ENCODE measurements at regions not wholly inside any gene's neighbourhood (a gene's known extent, or its start where the extent isn't known, plus 50 kb on each side); places are given as distances from the start of the nearest gene placed in this dataset.

DNA sequence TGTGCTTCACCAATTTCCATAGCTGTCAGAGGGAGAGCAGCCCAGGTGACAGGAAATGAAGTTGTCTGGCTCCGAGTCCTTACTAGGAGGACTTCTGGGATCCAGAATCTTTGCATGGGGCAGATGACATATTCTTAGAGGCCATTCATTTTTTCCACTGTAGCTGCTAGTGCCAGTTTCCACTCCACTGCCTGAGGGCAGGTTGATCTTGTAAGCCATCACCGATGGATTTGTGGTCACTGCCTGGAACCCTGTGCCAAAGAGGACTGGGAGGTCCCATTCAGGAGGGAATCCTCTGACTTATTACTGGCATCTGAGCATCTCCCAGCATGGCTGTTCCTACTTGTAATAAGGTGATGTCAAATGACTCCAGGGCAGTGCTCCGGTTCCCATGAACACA lies 144.1 kb upstream of the KCNJ18 start:
- no peak for TF ChIP-seq RBAK (tag by site-specific recombination; IDR thresholded peaks at IDR 0.05)
- TF ChIP-seq, protein P1, sequence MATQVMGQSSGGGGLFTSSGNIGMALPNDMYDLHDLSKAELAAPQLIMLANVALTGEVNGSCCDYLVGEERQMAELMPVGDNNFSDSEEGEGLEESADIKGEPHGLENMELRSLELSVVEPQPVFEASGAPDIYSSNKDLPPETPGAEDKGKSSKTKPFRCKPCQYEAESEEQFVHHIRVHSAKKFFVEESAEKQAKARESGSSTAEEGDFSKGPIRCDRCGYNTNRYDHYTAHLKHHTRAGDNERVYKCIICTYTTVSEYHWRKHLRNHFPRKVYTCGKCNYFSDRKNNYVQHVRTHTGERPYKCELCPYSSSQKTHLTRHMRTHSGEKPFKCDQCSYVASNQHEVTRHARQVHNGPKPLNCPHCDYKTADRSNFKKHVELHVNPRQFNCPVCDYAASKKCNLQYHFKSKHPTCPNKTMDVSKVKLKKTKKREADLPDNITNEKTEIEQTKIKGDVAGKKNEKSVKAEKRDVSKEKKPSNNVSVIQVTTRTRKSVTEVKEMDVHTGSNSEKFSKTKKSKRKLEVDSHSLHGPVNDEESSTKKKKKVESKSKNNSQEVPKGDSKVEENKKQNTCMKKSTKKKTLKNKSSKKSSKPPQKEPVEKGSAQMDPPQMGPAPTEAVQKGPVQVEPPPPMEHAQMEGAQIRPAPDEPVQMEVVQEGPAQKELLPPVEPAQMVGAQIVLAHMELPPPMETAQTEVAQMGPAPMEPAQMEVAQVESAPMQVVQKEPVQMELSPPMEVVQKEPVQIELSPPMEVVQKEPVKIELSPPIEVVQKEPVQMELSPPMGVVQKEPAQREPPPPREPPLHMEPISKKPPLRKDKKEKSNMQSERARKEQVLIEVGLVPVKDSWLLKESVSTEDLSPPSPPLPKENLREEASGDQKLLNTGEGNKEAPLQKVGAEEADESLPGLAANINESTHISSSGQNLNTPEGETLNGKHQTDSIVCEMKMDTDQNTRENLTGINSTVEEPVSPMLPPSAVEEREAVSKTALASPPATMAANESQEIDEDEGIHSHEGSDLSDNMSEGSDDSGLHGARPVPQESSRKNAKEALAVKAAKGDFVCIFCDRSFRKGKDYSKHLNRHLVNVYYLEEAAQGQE (tag by site-specific recombination; IDR thresholded peaks at IDR 0.05), result no peak
- TF ChIP-seq ZNF404 (tag by site-specific recombination; IDR thresholded peaks at IDR 0.05), result no peak
- TF ChIP-seq, protein P2, sequence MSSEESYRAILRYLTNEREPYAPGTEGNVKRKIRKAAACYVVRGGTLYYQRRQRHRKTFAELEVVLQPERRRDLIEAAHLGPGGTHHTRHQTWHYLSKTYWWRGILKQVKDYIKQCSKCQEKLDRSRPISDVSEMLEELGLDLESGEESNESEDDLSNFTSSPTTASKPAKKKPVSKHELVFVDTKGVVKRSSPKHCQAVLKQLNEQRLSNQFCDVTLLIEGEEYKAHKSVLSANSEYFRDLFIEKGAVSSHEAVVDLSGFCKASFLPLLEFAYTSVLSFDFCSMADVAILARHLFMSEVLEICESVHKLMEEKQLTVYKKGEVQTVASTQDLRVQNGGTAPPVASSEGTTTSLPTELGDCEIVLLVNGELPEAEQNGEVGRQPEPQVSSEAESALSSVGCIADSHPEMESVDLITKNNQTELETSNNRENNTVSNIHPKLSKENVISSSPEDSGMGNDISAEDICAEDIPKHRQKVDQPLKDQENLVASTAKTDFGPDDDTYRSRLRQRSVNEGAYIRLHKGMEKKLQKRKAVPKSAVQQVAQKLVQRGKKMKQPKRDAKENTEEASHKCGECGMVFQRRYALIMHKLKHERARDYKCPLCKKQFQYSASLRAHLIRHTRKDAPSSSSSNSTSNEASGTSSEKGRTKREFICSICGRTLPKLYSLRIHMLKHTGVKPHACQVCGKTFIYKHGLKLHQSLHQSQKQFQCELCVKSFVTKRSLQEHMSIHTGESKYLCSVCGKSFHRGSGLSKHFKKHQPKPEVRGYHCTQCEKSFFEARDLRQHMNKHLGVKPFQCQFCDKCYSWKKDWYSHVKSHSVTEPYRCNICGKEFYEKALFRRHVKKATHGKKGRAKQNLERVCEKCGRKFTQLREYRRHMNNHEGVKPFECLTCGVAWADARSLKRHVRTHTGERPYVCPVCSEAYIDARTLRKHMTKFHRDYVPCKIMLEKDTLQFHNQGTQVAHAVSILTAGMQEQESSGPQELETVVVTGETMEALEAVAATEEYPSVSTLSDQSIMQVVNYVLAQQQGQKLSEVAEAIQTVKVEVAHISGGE (tag by site-specific recombination; conservative IDR thresholded peaks at IDR 0.05; ENCODE audit: low read depth), result no peak
- TF ChIP-seq, protein P3, sequence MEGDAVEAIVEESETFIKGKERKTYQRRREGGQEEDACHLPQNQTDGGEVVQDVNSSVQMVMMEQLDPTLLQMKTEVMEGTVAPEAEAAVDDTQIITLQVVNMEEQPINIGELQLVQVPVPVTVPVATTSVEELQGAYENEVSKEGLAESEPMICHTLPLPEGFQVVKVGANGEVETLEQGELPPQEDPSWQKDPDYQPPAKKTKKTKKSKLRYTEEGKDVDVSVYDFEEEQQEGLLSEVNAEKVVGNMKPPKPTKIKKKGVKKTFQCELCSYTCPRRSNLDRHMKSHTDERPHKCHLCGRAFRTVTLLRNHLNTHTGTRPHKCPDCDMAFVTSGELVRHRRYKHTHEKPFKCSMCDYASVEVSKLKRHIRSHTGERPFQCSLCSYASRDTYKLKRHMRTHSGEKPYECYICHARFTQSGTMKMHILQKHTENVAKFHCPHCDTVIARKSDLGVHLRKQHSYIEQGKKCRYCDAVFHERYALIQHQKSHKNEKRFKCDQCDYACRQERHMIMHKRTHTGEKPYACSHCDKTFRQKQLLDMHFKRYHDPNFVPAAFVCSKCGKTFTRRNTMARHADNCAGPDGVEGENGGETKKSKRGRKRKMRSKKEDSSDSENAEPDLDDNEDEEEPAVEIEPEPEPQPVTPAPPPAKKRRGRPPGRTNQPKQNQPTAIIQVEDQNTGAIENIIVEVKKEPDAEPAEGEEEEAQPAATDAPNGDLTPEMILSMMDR (tag by site-specific recombination; IDR thresholded peaks at IDR 0.05), result no peak
- TF ChIP-seq GLIS1 (tag by site-specific recombination; IDR thresholded peaks at IDR 0.05), result peak; percentile 93
- TF ChIP-seq, protein P4, sequence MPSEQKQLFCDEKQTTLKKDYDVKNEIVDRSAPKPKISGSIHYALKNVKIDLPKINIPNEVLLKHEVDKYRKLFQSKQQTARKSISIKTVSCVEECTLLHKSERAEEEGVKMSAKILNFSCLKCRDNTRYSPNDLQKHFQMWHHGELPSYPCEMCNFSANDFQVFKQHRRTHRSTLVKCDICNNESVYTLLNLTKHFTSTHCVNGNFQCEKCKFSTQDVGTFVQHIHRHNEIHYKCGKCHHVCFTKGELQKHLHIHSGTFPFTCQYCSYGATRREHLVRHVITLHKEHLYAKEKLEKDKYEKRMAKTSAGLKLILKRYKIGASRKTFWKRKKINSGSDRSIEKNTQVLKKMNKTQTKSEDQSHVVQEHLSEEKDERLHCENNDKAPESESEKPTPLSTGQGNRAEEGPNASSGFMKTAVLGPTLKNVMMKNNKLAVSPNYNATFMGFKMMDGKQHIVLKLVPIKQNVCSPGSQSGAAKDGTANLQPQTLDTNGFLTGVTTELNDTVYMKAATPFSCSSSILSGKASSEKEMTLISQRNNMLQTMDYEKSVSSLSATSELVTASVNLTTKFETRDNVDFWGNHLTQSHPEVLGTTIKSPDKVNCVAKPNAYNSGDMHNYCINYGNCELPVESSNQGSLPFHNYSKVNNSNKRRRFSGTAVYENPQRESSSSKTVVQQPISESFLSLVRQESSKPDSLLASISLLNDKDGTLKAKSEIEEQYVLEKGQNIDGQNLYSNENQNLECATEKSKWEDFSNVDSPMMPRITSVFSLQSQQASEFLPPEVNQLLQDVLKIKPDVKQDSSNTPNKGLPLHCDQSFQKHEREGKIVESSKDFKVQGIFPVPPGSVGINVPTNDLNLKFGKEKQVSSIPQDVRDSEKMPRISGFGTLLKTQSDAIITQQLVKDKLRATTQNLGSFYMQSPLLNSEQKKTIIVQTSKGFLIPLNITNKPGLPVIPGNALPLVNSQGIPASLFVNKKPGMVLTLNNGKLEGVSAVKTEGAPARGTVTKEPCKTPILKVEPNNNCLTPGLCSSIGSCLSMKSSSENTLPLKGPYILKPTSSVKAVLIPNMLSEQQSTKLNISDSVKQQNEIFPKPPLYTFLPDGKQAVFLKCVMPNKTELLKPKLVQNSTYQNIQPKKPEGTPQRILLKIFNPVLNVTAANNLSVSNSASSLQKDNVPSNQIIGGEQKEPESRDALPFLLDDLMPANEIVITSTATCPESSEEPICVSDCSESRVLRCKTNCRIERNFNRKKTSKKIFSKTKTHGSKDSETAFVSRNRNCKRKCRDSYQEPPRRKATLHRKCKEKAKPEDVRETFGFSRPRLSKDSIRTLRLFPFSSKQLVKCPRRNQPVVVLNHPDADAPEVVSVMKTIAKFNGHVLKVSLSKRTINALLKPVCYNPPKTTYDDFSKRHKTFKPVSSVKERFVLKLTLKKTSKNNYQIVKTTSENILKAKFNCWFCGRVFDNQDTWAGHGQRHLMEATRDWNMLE (tag by site-specific recombination; conservative IDR thresholded peaks at IDR 0.05; ENCODE audit: low read depth), result no peak
- TF ChIP-seq ZNF473 (tag by site-specific recombination; IDR thresholded peaks at IDR 0.05), result no peak
- TF ChIP-seq, protein P5, sequence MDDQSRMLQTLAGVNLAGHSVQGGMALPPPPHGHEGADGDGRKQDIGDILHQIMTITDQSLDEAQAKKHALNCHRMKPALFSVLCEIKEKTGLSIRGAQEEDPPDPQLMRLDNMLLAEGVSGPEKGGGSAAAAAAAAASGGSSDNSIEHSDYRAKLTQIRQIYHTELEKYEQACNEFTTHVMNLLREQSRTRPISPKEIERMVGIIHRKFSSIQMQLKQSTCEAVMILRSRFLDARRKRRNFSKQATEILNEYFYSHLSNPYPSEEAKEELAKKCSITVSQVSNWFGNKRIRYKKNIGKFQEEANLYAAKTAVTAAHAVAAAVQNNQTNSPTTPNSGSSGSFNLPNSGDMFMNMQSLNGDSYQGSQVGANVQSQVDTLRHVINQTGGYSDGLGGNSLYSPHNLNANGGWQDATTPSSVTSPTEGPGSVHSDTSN (CRISPR knock-in tag; IDR thresholded peaks at IDR 0.05), result no peak
- TF ChIP-seq ZNF768 (tag by site-specific recombination; IDR thresholded peaks at IDR 0.05), result no peak
- TF ChIP-seq, protein P6, sequence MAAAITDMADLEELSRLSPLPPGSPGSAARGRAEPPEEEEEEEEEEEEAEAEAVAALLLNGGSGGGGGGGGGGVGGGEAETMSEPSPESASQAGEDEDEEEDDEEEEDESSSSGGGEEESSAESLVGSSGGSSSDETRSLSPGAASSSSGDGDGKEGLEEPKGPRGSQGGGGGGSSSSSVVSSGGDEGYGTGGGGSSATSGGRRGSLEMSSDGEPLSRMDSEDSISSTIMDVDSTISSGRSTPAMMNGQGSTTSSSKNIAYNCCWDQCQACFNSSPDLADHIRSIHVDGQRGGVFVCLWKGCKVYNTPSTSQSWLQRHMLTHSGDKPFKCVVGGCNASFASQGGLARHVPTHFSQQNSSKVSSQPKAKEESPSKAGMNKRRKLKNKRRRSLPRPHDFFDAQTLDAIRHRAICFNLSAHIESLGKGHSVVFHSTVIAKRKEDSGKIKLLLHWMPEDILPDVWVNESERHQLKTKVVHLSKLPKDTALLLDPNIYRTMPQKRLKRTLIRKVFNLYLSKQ (tag by site-specific recombination; IDR thresholded peaks at IDR 0.05; ENCODE audit: borderline replicate concordance), result no peak
- TF ChIP-seq, protein P7, sequence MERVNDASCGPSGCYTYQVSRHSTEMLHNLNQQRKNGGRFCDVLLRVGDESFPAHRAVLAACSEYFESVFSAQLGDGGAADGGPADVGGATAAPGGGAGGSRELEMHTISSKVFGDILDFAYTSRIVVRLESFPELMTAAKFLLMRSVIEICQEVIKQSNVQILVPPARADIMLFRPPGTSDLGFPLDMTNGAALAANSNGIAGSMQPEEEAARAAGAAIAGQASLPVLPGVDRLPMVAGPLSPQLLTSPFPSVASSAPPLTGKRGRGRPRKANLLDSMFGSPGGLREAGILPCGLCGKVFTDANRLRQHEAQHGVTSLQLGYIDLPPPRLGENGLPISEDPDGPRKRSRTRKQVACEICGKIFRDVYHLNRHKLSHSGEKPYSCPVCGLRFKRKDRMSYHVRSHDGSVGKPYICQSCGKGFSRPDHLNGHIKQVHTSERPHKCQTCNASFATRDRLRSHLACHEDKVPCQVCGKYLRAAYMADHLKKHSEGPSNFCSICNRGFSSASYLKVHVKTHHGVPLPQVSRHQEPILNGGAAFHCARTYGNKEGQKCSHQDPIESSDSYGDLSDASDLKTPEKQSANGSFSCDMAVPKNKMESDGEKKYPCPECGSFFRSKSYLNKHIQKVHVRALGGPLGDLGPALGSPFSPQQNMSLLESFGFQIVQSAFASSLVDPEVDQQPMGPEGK (tag by site-specific recombination; IDR thresholded peaks at IDR 0.05), result no peak

All from HEK293 (cell line).